ENCODE measurements at regions not wholly inside any gene's neighbourhood (a gene's known extent, or its start where the extent isn't known, plus 50 kb on each side); places are given as distances from the start of the nearest gene placed in this dataset.

GRCh38 chr19:33916792-33917191, 120.1 kb downstream of the KCTD15 start:
- TF ChIP-seq CTCF (IDR thresholded peaks at IDR 0.05) (no peak), POLR2A (IDR thresholded peaks at IDR 0.05) (no peak), POLR2AphosphoS5 (IDR thresholded peaks at IDR 0.05) (no peak)

All from prostate gland (tissue), 2 donors.